ENCODE measurements at regions not wholly inside any gene's neighbourhood (a gene's known extent, or its start where the extent isn't known, plus 50 kb on each side); places are given as distances from the start of the nearest gene placed in this dataset.

GRCh38 chr16:9188721-9189120, 97.3 kb downstream of the HAPSTR1 start:
- DNase-seq = no peak

GRCh38 chr16:9191274-9191850, 99.9 kb downstream of the HAPSTR1 start:
- no peak for DNase-seq

- no peak for DNase-seq
These were observed 101.3 kb downstream of the HAPSTR1 start for GRCh38 chr16:9192746-9193145.

- DNase-seq = no peak
These were observed 103.8 kb downstream of the HAPSTR1 start for GRCh38 chr16:9195287-9195686.

- no peak for DNase-seq
These were observed 106.7 kb downstream of the HAPSTR1 start for GRCh38 chr16:9197957-9198661.

GRCh38 chr16:9199311-9199710, 107.9 kb downstream of the HAPSTR1 start:
- DNase-seq = no peak

- no peak for DNase-seq
These were observed 108.3 kb downstream of the HAPSTR1 start for GRCh38 chr16:9199751-9200150.

GRCh38 chr16:9203956-9204355, 112.5 kb downstream of the HAPSTR1 start:
- DNase-seq = no peak

GRCh38 chr16:9205661-9206060, 114.2 kb downstream of the HAPSTR1 start:
- DNase-seq = no peak

GRCh38 chr16:9206156-9206555, 114.7 kb downstream of the HAPSTR1 start:
- DNase-seq = no peak

- no peak for DNase-seq
These were observed 121.2 kb downstream of the HAPSTR1 start for GRCh38 chr16:9212621-9213020.

- DNase-seq = no peak
These were observed 128.4 kb downstream of the HAPSTR1 start for GRCh38 chr16:9219813-9220212.

- no peak for DNase-seq
These were observed 134.3 kb downstream of the HAPSTR1 start for GRCh38 chr16:9225527-9226316.

- no peak for DNase-seq
These were observed 135.5 kb downstream of the HAPSTR1 start for GRCh38 chr16:9226924-9227323.

GRCh38 chr16:9231039-9231438, 139.6 kb downstream of the HAPSTR1 start:
- no peak for DNase-seq

GRCh38 chr16:9232102-9232770, 140.8 kb downstream of the HAPSTR1 start:
- no peak for DNase-seq

- DNase-seq = no peak
These were observed 144.4 kb downstream of the HAPSTR1 start for GRCh38 chr16:9235867-9236266.

GRCh38 chr16:9236319-9236718, 144.9 kb downstream of the HAPSTR1 start:
- DNase-seq = no peak

- no peak for DNase-seq
These were observed 146.9 kb downstream of the HAPSTR1 start for GRCh38 chr16:9238346-9238745.

GRCh38 chr16:9241177-9241576, 149.7 kb downstream of the HAPSTR1 start:
- DNase-seq = no peak

- DNase-seq = no peak
These were observed 156.7 kb downstream of the HAPSTR1 start for GRCh38 chr16:9248162-9248561.

- no peak for DNase-seq
These were observed 158.1 kb downstream of the HAPSTR1 start for GRCh38 chr16:9249534-9249933.

- DNase-seq = no peak
These were observed 159.6 kb downstream of the HAPSTR1 start for GRCh38 chr16:9251026-9251425.

- DNase-seq = no peak
These were observed 163.4 kb downstream of the HAPSTR1 start for GRCh38 chr16:9254863-9255262.
